IPS-20b (cell line): ENCODE measurements at regions not wholly inside any gene's neighbourhood (a gene's known extent, or its start where the extent isn't known, plus 50 kb on each side); places are given as distances from the start of the nearest gene placed in this dataset.

Experiments
- H3K27ac ChIP-seq: one replicate; pipeline ENCODE4 v1.5.1; 2013; ENCODE audit warnings: low read length
- H3K27me3 ChIP-seq: 2 replicates; pipeline ENCODE4 v1.6.1; 2013; ENCODE audit warnings: mild to moderate bottlenecking, low read length, inconsistent platforms; ENCODE audit not compliant: insufficient read depth
- H3K36me3 ChIP-seq: 2 replicates; pipeline ENCODE4 v1.6.1; 2013; ENCODE audit warnings: low read depth, mild to moderate bottlenecking, inconsistent platforms, low read length, moderate library complexity; ENCODE audit not compliant: insufficient read depth
- H3K4me1 ChIP-seq: 2 replicates; pipeline ENCODE4 v1.6.1; 2013; ENCODE audit warnings: mild to moderate bottlenecking, control low read depth, inconsistent platforms, low read length, moderate library complexity; ENCODE audit not compliant: insufficient read depth
- H3K4me3 ChIP-seq: 2 replicates; pipeline ENCODE4 v1.5.1; 2013; ENCODE audit warnings: mild to moderate bottlenecking, low read length, inconsistent platforms
- H3K9ac ChIP-seq: 2 replicates; pipeline ENCODE4 v1.6.1; 2013; ENCODE audit warnings: low read depth, mild to moderate bottlenecking, inconsistent platforms, low read length, moderate library complexity
- H3K9me3 ChIP-seq: 2 replicates; pipeline ENCODE4 v1.6.1; 2013; ENCODE audit warnings: mild to moderate bottlenecking, low read depth, low read length, inconsistent platforms; ENCODE audit not compliant: insufficient read depth

GRCh38 chr20:19858466-19859371 lies 100.7 kb downstream of the RIN2 start:
- Histone ChIP-seq H3K27me3 (no peaks in the 10 kb centered on the region), H3K9ac (no peak overlapping the region), H3K4me1 (no peaks in the 10 kb centered on the region), H3K9me3 (no peaks in the 10 kb centered on the region), H3K36me3 (no peaks in the 10 kb centered on the region), H3K4me3 (no peak overlapping the region), H3K27ac (no peak overlapping the region)

- Histone ChIP-seq H3K9ac (no peak overlapping the region), H3K4me3 (no peak overlapping the region), H3K27ac (no peak overlapping the region)
Measured at GRCh38 chr20:19859444-19859843, 101.4 kb downstream of the RIN2 start.

GRCh38 chr20:19860737-19861136 lies 102.7 kb downstream of the RIN2 start:
- no peaks in the 10 kb centered on the region for H3K36me3 ChIP-seq
- no peaks in the 10 kb centered on the region for H3K27me3 ChIP-seq
- H3K9ac ChIP-seq, result no peak overlapping the region
- no peaks in the 10 kb centered on the region for H3K9me3 ChIP-seq
- no peaks in the 10 kb centered on the region for H3K4me1 ChIP-seq
- no peak overlapping the region for H3K4me3 ChIP-seq
- no peak overlapping the region for H3K27ac ChIP-seq

More at GRCh38 chr20:19859444-19859843, 101.4 kb downstream of the RIN2 start:
- Histone ChIP-seq H3K4me1 (no peaks in the 10 kb centered on the region), H3K27me3 (no peaks in the 10 kb centered on the region), H3K9me3 (no peaks in the 10 kb centered on the region), H3K36me3 (no peaks in the 10 kb centered on the region)

GRCh38 chr20:19861147-19861759 lies 103.2 kb downstream of the RIN2 start:
- H3K36me3 ChIP-seq, result no peaks in the 10 kb centered on the region
- no peak overlapping the region for H3K27ac ChIP-seq
- no peaks in the 10 kb centered on the region for H3K4me1 ChIP-seq
- H3K9ac ChIP-seq, result no peak overlapping the region
- H3K4me3 ChIP-seq, result no peak overlapping the region
- no peaks in the 10 kb centered on the region for H3K27me3 ChIP-seq
- H3K9me3 ChIP-seq, result no peaks in the 10 kb centered on the region

- Histone ChIP-seq H3K9ac (no peak overlapping the region), H3K9me3 (no peaks in the 10 kb centered on the region), H3K4me1 (no peaks in the 10 kb centered on the region), H3K36me3 (no peaks in the 10 kb centered on the region), H3K4me3 (no peak overlapping the region), H3K27me3 (no peaks in the 10 kb centered on the region), H3K27ac (no peak overlapping the region)
Measured at GRCh38 chr20:19864130-19864529, 106.1 kb downstream of the RIN2 start.

- H3K27ac ChIP-seq, result no peak overlapping the region
- no peak overlapping the region for H3K4me3 ChIP-seq
- no peaks in the 10 kb centered on the region for H3K36me3 ChIP-seq
- H3K9ac ChIP-seq, result no peak overlapping the region
- no peaks in the 10 kb centered on the region for H3K27me3 ChIP-seq
- H3K9me3 ChIP-seq, result no peaks in the 10 kb centered on the region
- no peaks in the 10 kb centered on the region for H3K4me1 ChIP-seq
Measured at GRCh38 chr20:19866070-19866469, 108.0 kb downstream of the RIN2 start.

- Histone ChIP-seq H3K9me3 (no peaks in the 10 kb centered on the region), H3K36me3 (no peaks in the 10 kb centered on the region), H3K27me3 (no peaks in the 10 kb centered on the region), H3K4me1 (no peaks in the 10 kb centered on the region), H3K9ac (no peak overlapping the region), H3K27ac (no peak overlapping the region), H3K4me3 (no peak overlapping the region)
Measured at GRCh38 chr20:19867074-19867473, 109.0 kb downstream of the RIN2 start.

- no peaks in the 10 kb centered on the region for H3K27me3 ChIP-seq
- H3K27ac ChIP-seq, result no peak overlapping the region
- H3K9ac ChIP-seq, result no peak overlapping the region
- H3K36me3 ChIP-seq, result no peaks in the 10 kb centered on the region
- H3K4me1 ChIP-seq, result no peaks in the 10 kb centered on the region
- H3K4me3 ChIP-seq, result no peak overlapping the region
- H3K9me3 ChIP-seq, result no peaks in the 10 kb centered on the region
Measured at GRCh38 chr20:19867940-19868371, 109.9 kb downstream of the RIN2 start.

- Histone ChIP-seq H3K36me3 (no peaks in the 10 kb centered on the region), H3K27ac (no peak overlapping the region), H3K9ac (no peak overlapping the region), H3K9me3 (0 out of 2 replicates have a peak, but pooled peaks cover 3% of the 10 kb centered on the region), H3K27me3 (no peaks in the 10 kb centered on the region), H3K4me3 (no peak overlapping the region), H3K4me1 (peaks cover 3% of the 10 kb centered on the region; the same call in 1 of the 2 replicates)
Measured at GRCh38 chr20:19868441-19868840, 110.4 kb downstream of the RIN2 start.

GRCh38 chr20:19872001-19872400 lies 113.9 kb downstream of the RIN2 start:
- Histone ChIP-seq H3K9me3 (peaks cover 8% of the 10 kb centered on the region; the same call in 1 of the 2 replicates), H3K9ac (no peak overlapping the region), H3K27ac (no peak overlapping the region), H3K27me3 (no peaks in the 10 kb centered on the region), H3K4me1 (peaks cover 4% of the 10 kb centered on the region; the same call in 1 of the 2 replicates), H3K36me3 (no peaks in the 10 kb centered on the region), H3K4me3 (no peak overlapping the region)

GRCh38 chr20:19874040-19874727 lies 116.1 kb downstream of the RIN2 start:
- Histone ChIP-seq H3K9me3 (peaks cover 8% of the 10 kb centered on the region; the same call in 1 of the 2 replicates), H3K27ac (no peak overlapping the region)

More at GRCh38 chr20:19874040-19874727, 116.1 kb downstream of the RIN2 start:
- H3K4me3 ChIP-seq, result no peak overlapping the region
- H3K36me3 ChIP-seq, result no peaks in the 10 kb centered on the region
- H3K4me1 ChIP-seq, result peaks cover 4% of the 10 kb centered on the region; the same call in 1 of the 2 replicates
- H3K9ac ChIP-seq, result no peak overlapping the region
- no peaks in the 10 kb centered on the region for H3K27me3 ChIP-seq
